ENCODE measurements at regions not wholly inside any gene's neighbourhood (a gene's known extent, or its start where the extent isn't known, plus 50 kb on each side); places are given as distances from the start of the nearest gene placed in this dataset.

DNA sequence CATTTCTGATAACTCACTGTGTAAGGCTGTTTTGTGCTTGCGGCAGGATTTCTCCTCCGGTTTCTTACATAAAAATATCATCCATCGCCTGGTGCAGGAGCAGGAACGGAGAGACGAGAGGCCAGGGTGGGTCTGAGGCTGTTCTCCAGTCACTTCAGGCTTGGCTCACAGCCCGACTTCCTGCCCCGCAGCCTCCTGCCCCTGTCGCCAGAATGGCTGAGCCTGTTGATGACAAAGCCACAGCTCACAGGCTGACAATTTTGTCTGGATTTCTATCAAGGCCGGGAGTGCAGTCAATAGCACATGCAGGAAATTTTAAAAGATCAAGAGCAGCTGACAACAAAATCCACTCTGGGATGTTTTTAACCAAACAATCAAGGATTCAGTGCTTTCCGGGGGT is 229.7 kb upstream of the ZNF32 start:
- Mint-ChIP-seq H3K9me3 (no peaks in the 10 kb centered on the region), H3K36me3 (no peaks in the 10 kb centered on the region), H3K27me3 (ENCODE audit: low read depth in 2 of 2) (peaks cover 11 to 21% of the 10 kb centered on the region in 2 donors), H3K4me1 (peaks cover 5 to 8% of the 10 kb centered on the region in 2 donors), H3K27ac (no peak overlapping the region), H3K4me3 (no peak overlapping the region)
- no peaks in the 10 kb centered on the region for H3K36me3 ChIP-seq (ENCODE audit: control insufficient read depth, insufficient read depth, low read length)
- ATAC-seq: no peak
- DNase-seq: no peak
- H3K9me3 ChIP-seq (ENCODE audit: control insufficient read depth, insufficient read depth, low read length): no peaks in the 10 kb centered on the region
- H3K4me1 ChIP-seq (ENCODE audit: control insufficient read depth, insufficient read depth, low read length): no peaks in the 10 kb centered on the region
- TF ChIP-seq, protein P1, sequence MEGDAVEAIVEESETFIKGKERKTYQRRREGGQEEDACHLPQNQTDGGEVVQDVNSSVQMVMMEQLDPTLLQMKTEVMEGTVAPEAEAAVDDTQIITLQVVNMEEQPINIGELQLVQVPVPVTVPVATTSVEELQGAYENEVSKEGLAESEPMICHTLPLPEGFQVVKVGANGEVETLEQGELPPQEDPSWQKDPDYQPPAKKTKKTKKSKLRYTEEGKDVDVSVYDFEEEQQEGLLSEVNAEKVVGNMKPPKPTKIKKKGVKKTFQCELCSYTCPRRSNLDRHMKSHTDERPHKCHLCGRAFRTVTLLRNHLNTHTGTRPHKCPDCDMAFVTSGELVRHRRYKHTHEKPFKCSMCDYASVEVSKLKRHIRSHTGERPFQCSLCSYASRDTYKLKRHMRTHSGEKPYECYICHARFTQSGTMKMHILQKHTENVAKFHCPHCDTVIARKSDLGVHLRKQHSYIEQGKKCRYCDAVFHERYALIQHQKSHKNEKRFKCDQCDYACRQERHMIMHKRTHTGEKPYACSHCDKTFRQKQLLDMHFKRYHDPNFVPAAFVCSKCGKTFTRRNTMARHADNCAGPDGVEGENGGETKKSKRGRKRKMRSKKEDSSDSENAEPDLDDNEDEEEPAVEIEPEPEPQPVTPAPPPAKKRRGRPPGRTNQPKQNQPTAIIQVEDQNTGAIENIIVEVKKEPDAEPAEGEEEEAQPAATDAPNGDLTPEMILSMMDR (IDR thresholded peaks at IDR 0.05): no peak
- no peak overlapping the region for H3K4me3 ChIP-seq (ENCODE audit: low read length)
- 28% methylated on average over 10 of the region's 10 CpGs for WGBS (ENCODE audit: insufficient coverage)
- no peaks in the 10 kb centered on the region for H3K27me3 ChIP-seq (ENCODE audit: control insufficient read depth, insufficient read depth, low read length)
- intact Hi-C loops (cut with micrococcal nuclease): no loop called here
- no peak overlapping the region for H3K27ac ChIP-seq (ENCODE audit: low read length)

DNA sequence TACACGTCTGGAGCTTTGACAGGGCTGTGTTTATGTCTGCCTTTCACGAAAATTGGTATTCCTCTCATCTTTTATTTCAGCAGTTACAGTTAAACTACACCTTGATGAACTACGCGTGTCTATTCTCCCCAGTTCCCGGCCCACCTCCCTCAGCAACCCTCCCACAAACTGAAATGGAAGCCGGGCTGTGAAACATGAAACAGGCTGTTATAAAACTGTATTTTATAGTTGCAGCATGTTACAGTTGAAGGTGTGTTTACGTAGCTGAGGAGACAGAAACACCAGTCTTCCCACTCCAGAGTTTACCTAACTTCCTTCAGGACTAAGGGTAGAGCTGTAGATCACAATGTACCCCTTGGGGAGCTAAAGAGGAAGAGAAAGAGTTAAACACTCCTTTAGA is 228.3 kb upstream of the ZNF32 start:
- Mint-ChIP-seq H3K4me3 (no peak overlapping the region), H3K4me1 (peaks cover 5 to 8% of the 10 kb centered on the region in 2 donors), H3K9me3 (no peaks in the 10 kb centered on the region), H3K27ac (no peak overlapping the region), H3K27me3 (ENCODE audit: low read depth in 2 of 2) (peaks cover 11 to 20% of the 10 kb centered on the region in 2 donors), H3K36me3 (no peaks in the 10 kb centered on the region)
- H3K9me3 ChIP-seq (ENCODE audit: control insufficient read depth, insufficient read depth, low read length): no peaks in the 10 kb centered on the region
- WGBS (ENCODE audit: insufficient coverage): 86% methylated on average over 4 of the region's 7 CpGs
- no peak overlapping the region for H3K27ac ChIP-seq (ENCODE audit: low read length)
- no peaks in the 10 kb centered on the region for H3K27me3 ChIP-seq (ENCODE audit: control insufficient read depth, insufficient read depth, low read length)
- TF ChIP-seq, protein P1 (IDR thresholded peaks at IDR 0.05): no peak
- intact Hi-C loops (cut with micrococcal nuclease): no loop called here
- H3K4me1 ChIP-seq (ENCODE audit: control insufficient read depth, insufficient read depth, low read length): no peaks in the 10 kb centered on the region
- H3K4me3 ChIP-seq (ENCODE audit: low read length): no peak overlapping the region
- ATAC-seq (no peak), DNase-seq (no peak)
- H3K36me3 ChIP-seq (ENCODE audit: control insufficient read depth, insufficient read depth, low read length): no peaks in the 10 kb centered on the region

DNA sequence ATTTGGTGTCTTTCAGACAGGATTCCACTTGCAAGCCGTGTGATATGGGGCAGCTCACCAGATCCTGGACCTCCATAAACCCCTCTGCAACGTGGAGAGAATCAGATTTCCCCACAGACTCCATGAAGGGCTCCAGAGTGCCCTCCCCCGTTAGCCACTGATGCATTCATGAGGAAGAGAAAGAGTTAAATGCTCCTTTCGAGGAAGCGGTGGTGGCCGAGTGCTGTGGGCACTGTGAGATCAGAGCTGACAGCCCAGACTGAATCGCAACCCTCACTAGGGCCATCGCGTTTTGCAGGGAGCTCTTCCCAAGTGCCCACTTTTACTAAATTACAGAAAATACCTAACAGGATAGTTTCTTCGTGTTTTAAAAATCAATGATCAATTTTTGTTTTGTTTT is 226.3 kb upstream of the ZNF32 start:
- peaks cover 5 to 8% of the 10 kb centered on the region in 2 donors for H3K4me1 Mint-ChIP-seq
- Histone ChIP-seq H3K27ac (ENCODE audit: low read length) (no peak overlapping the region), H3K4me1 (ENCODE audit: control insufficient read depth, insufficient read depth, low read length) (no peaks in the 10 kb centered on the region), H3K36me3 (ENCODE audit: control insufficient read depth, insufficient read depth, low read length) (no peaks in the 10 kb centered on the region), H3K4me3 (ENCODE audit: low read length) (no peak overlapping the region), H3K27me3 (ENCODE audit: control insufficient read depth, insufficient read depth, low read length) (no peaks in the 10 kb centered on the region), H3K9me3 (ENCODE audit: control insufficient read depth, insufficient read depth, low read length) (no peaks in the 10 kb centered on the region)
- DNase-seq (no peak), ATAC-seq (no peak)
- 66% methylated on average over 9 of the region's 10 CpGs for WGBS (ENCODE audit: insufficient coverage)
- no peaks in the 10 kb centered on the region for H3K9me3 Mint-ChIP-seq
- peaks cover 11 to 20% of the 10 kb centered on the region in 2 donors for H3K27me3 Mint-ChIP-seq (ENCODE audit: low read depth in 2 of 2)
- TF ChIP-seq, protein P1 (IDR thresholded peaks at IDR 0.05): no peak
- no peak overlapping the region for H3K27ac Mint-ChIP-seq
- intact Hi-C loops (cut with micrococcal nuclease): no loop called here
- no peak overlapping the region for H3K4me3 Mint-ChIP-seq
- no peaks in the 10 kb centered on the region for H3K36me3 Mint-ChIP-seq

DNA sequence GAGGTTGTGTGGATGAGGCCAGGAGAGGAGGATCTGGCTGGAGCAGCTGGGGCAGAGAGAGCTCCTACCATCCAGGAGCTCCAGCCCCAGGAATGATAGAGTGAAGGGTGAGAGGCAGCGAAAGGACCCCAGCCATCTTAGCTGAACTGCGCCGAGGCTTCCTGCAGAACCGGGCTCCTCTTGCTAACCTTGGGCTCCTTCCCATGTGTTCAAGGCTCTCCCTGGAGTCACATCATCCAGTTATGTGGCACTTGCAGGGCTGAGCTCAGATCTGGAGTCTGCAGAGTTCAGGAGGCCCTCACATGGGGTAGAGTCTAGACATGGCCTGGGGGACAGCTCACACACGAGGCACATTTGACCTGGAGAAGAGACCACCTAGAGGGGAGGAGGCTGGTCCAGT is 225.0 kb upstream of the ZNF32 start:
- Mint-ChIP-seq H3K27ac (no peak overlapping the region), H3K4me3 (no peak overlapping the region), H3K36me3 (no peaks in the 10 kb centered on the region), H3K4me1 (peaks cover 5 to 7% of the 10 kb centered on the region in 2 donors), H3K9me3 (no peaks in the 10 kb centered on the region), H3K27me3 (ENCODE audit: low read depth in 2 of 2) (peaks cover 11 to 17% of the 10 kb centered on the region in 2 donors)
- 97% methylated on average over 5 of the region's 5 CpGs for WGBS (ENCODE audit: insufficient coverage)
- no peak overlapping the region for H3K27ac ChIP-seq (ENCODE audit: low read length)
- no peak overlapping the region for H3K4me3 ChIP-seq (ENCODE audit: low read length)
- H3K36me3 ChIP-seq (ENCODE audit: control insufficient read depth, insufficient read depth, low read length): no peaks in the 10 kb centered on the region
- TF ChIP-seq, protein P1 (IDR thresholded peaks at IDR 0.05): no peak
- intact Hi-C loops (cut with micrococcal nuclease): no loop called here
- H3K9me3 ChIP-seq (ENCODE audit: control insufficient read depth, insufficient read depth, low read length): no peaks in the 10 kb centered on the region
- DNase-seq: no peak
- no peaks in the 10 kb centered on the region for H3K4me1 ChIP-seq (ENCODE audit: control insufficient read depth, insufficient read depth, low read length)
- no peak for ATAC-seq
- H3K27me3 ChIP-seq (ENCODE audit: control insufficient read depth, insufficient read depth, low read length): no peaks in the 10 kb centered on the region
